ENCODE measurements at regions not wholly inside any gene's neighbourhood (a gene's known extent, or its start where the extent isn't known, plus 50 kb on each side); places are given as distances from the start of the nearest gene placed in this dataset.

DNA sequence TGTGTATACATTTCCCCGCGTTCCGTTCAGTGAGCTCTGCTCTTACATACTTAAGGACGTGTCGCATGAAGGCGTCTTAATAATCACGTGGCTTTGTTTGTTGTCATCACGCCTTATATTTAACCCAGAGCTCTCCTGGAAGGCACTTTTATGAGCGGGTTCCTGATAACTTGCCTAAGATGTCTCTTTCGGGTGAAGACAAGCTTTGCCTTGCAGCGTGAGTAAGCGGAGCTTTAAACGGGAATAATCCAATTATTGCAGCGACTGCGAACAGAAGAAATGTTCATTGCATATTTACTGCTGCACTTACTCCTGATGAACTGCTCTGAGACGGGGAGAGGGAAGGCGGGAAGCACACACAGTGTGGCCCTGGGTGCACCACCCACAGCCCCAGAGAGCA is 1128.2 kb downstream of the BRD1 start:
- H3F3A ChIP-seq (ENCODE audit: low read length, unreplicated experiment): no peaks in the 10 kb centered on the region
- no peaks in the 10 kb centered on the region for H4K20me1 ChIP-seq (ENCODE audit: low read length)
- no peak for ATAC-seq
- intact Hi-C loops (cut with micrococcal nuclease): no loop called here
- H3K9me2 ChIP-seq (replicated peaks; ENCODE audit: low read length): no peaks in the 10 kb centered on the region
- no peaks in the 10 kb centered on the region for H3K4me1 ChIP-seq (ENCODE audit: insufficient read depth, low read length)
- H3K4me2 ChIP-seq (ENCODE audit: low read length): no peak overlapping the region
- H3K4me3 ChIP-seq (ENCODE audit: low read length): no peak overlapping the region
- no peak overlapping the region for H3K9ac ChIP-seq (ENCODE audit: low read length)
- no peak overlapping the region for H3K27ac ChIP-seq (ENCODE audit: low read length)
- TF ChIP-seq, protein P1, sequence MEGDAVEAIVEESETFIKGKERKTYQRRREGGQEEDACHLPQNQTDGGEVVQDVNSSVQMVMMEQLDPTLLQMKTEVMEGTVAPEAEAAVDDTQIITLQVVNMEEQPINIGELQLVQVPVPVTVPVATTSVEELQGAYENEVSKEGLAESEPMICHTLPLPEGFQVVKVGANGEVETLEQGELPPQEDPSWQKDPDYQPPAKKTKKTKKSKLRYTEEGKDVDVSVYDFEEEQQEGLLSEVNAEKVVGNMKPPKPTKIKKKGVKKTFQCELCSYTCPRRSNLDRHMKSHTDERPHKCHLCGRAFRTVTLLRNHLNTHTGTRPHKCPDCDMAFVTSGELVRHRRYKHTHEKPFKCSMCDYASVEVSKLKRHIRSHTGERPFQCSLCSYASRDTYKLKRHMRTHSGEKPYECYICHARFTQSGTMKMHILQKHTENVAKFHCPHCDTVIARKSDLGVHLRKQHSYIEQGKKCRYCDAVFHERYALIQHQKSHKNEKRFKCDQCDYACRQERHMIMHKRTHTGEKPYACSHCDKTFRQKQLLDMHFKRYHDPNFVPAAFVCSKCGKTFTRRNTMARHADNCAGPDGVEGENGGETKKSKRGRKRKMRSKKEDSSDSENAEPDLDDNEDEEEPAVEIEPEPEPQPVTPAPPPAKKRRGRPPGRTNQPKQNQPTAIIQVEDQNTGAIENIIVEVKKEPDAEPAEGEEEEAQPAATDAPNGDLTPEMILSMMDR (conservative IDR thresholded peaks at IDR 0.05; ENCODE audit: low read depth, low read length): no peak
- TF ChIP-seq EZH2 (IDR thresholded peaks at IDR 0.05; ENCODE audit: low read length, unreplicated experiment): no peak
- DNase-seq: no peak
- H2AFZ ChIP-seq (ENCODE audit: low read length): no peak overlapping the region
- H3K36me3 ChIP-seq (ENCODE audit: low read depth, low read length): no peaks in the 10 kb centered on the region
- ChIA-PET POLR2A (ENCODE audit: unreplicated experiment) (interaction anchor here (0.6 kb wide), 1 partner anchor 80 kb away, joined by 3 read pairs; no protein-coding TSS in a partner anchor), CTCF (no interaction called here)
- no peaks in the 10 kb centered on the region for H3K79me2 ChIP-seq (ENCODE audit: low read length)
- H3K9me3 ChIP-seq (ENCODE audit: low read length): no peaks in the 10 kb centered on the region
- H3K27me3 ChIP-seq (ENCODE audit: low read length): no peaks in the 10 kb centered on the region
- no TSS peak for BruUV-seq (replicated peaks)

DNA sequence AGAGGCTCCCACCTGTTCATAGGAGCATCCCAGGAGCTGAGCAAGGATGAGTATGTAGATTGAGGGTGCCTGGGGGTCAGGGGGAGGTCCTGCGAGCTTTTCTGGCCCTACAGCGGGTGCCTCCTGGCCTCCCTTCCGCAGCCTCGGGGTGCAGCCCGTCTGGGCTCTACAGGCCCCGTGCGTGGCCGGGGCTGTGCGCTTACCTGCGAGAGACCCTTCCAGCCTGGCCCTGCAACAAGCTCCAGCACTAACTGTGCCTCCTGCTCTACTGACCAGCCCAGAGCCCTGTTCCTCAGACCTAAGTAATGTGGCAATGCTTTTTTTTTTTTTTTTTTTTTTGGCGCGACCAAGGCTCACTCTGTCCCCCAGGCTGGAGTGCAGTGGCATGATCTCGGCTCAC is 1129.1 kb downstream of the BRD1 start:
- intact Hi-C loops (cut with micrococcal nuclease): no loop called here
- Histone ChIP-seq H3K4me2 (ENCODE audit: low read length) (no peak overlapping the region), H4K20me1 (ENCODE audit: low read length) (no peaks in the 10 kb centered on the region), H3K36me3 (ENCODE audit: low read depth, low read length) (no peaks in the 10 kb centered on the region), H3K9ac (ENCODE audit: low read length) (no peak overlapping the region), H3K4me3 (ENCODE audit: low read length) (no peak overlapping the region), H3K27me3 (ENCODE audit: low read length) (no peaks in the 10 kb centered on the region), H3K27ac (ENCODE audit: low read length) (no peak overlapping the region), H3K9me2 (replicated peaks; ENCODE audit: low read length) (no peaks in the 10 kb centered on the region), H3K9me3 (ENCODE audit: low read length) (no peaks in the 10 kb centered on the region), H3K79me2 (ENCODE audit: low read length) (no peaks in the 10 kb centered on the region), H3F3A (ENCODE audit: low read length, unreplicated experiment) (no peaks in the 10 kb centered on the region), H3K4me1 (ENCODE audit: insufficient read depth, low read length) (no peaks in the 10 kb centered on the region), H2AFZ (ENCODE audit: low read length) (no peak overlapping the region)
- BruUV-seq (replicated peaks): no TSS peak
- POLR2A ChIA-PET (ENCODE audit: unreplicated experiment): no interaction called here
- DNase-seq: no peak
- CTCF ChIA-PET: no interaction called here
- ATAC-seq: no peak
- TF ChIP-seq EZH2 (IDR thresholded peaks at IDR 0.05; ENCODE audit: low read length, unreplicated experiment) (no peak), EZH2phosphoT487 (IDR thresholded peaks at IDR 0.05; ENCODE audit: borderline replicate concordance, low read length) (no peak)
- TF ChIP-seq, protein P1 (conservative IDR thresholded peaks at IDR 0.05; ENCODE audit: low read depth, low read length): no peak

DNA sequence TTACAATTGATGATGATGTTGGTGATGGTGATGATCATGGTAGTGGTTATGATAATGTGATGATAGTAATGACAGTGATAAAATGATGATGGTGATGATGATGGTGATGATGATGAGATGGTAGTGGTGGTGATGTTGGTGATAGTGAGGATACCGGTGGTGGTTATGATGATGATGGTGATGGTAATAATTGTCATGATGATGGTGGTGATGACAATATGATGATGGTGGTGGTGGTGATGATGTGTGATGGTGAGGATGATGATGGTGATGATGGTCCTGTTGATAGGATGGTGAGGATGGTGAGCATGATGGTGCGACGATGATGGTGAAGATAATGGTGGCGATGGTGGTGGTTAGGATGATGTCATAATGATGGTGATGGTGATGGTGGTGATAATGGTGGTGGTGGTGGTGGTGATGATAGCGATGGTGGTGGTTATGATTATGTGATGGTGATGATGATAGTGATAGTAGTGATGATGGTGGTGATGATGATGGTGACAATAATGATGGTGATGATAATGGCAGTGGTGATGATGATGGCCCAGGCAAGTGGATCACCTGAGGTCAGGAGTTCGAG is 1129.9 kb downstream of the BRD1 start:
- H3K36me3 ChIP-seq (ENCODE audit: low read depth, low read length): no peaks in the 10 kb centered on the region
- POLR2A ChIA-PET (ENCODE audit: unreplicated experiment): no interaction called here
- H3K4me1 ChIP-seq (ENCODE audit: insufficient read depth, low read length): no peaks in the 10 kb centered on the region
- no peaks in the 10 kb centered on the region for H3K9me2 ChIP-seq (replicated peaks; ENCODE audit: low read length)
- H3K4me2 ChIP-seq (ENCODE audit: low read length): no peak overlapping the region
- no peak overlapping the region for H3K9ac ChIP-seq (ENCODE audit: low read length)
- intact Hi-C loops (cut with micrococcal nuclease): no loop called here
- ATAC-seq (no peak), DNase-seq (no peak)
- H3K27ac ChIP-seq (ENCODE audit: low read length): no peak overlapping the region
- no peaks in the 10 kb centered on the region for H3K9me3 ChIP-seq (ENCODE audit: low read length)
- no TSS peak for BruUV-seq (replicated peaks)
- H3K79me2 ChIP-seq (ENCODE audit: low read length): no peaks in the 10 kb centered on the region
- no peak overlapping the region for H3K4me3 ChIP-seq (ENCODE audit: low read length)
- H3F3A ChIP-seq (ENCODE audit: low read length, unreplicated experiment): no peaks in the 10 kb centered on the region
- no peaks in the 10 kb centered on the region for H4K20me1 ChIP-seq (ENCODE audit: low read length)
- no peak for TF ChIP-seq EZH2phosphoT487 (IDR thresholded peaks at IDR 0.05; ENCODE audit: borderline replicate concordance, low read length)
- no peak for TF ChIP-seq EZH2 (IDR thresholded peaks at IDR 0.05; ENCODE audit: low read length, unreplicated experiment)
- TF ChIP-seq, protein P1 (conservative IDR thresholded peaks at IDR 0.05; ENCODE audit: low read depth, low read length): no peak
- no peak overlapping the region for H2AFZ ChIP-seq (ENCODE audit: low read length)
- CTCF ChIA-PET: no interaction called here
- H3K27me3 ChIP-seq (ENCODE audit: low read length): no peaks in the 10 kb centered on the region

All from PC-3 (cell line).